Heart left ventricle (tissue), 13 donors: ENCODE measurements at regions not wholly inside any gene's neighbourhood (a gene's known extent, or its start where the extent isn't known, plus 50 kb on each side); places are given as distances from the start of the nearest gene placed in this dataset.

Experiments
- CTCF ChIP-seq, 12 donors: fragments of 200-600 bp; sonication (generic) in 4 of 12; IDR thresholded peaks; one replicate each; pipeline versions ENCODE4 v1.5.0 to v1.8.0; 2018 to 2022; ENCODE audit warnings: antibody characterized with exemption in 12 of 12, mild to moderate bottlenecking in 5 of 12
- POLR2A ChIP-seq, 2 donors: fragments of 450-650 bp; IDR thresholded peaks; one replicate each; pipeline ENCODE4 v1.6.1; 2017; ENCODE audit warnings: antibody characterized with exemption in 2 of 2, mild to moderate bottlenecking in 2 of 2, moderate library complexity in 2 of 2
- donor health status: ischemic (EF 13 %, LVEDD 7.1; RV severe dilation, severe dysfunction).
- donor health status: DM: no; HTN: yes; CAD: no.
- donor health status: DM: no; HTN: no; CAD: no.
- donor health status: ischemic (EF 25% LVEDD 6.9; RV normal size, moderate dysfunction).
- donor health status: ischemic (EF 25% LVEDD 5.7; RV mildly dilated, moderate dysfunction).
- donor health status: ischemic (EF 35%, LVEDD 5.7; RV mildly dilated, moderate dysfunction).
- donor health status: nonischemic (EF 11% LVEDD 7.7; RV severe dilation, severe dysfunction).
- donor health status: DM: yes; HTN: yes; CAD: no.
- donor health status: PGD.
- donor health status: ischemic (EF 29% LVEDD 5.4; RV normal size, mild dysfunction).
- donor health status: nonischemic (EF 23%, LVEDD 6.1; RV moderate dilation, normal function).

GRCh38 chr2:102999958-103000357 is 238.1 kb downstream of the TMEM182 start:
- TF ChIP-seq CTCF (IDR thresholded peaks at IDR 0.05) = no peak
- no peak for TF ChIP-seq POLR2A (IDR thresholded peaks at IDR 0.05)
